HUDEP-2 (cell line): ENCODE measurements at regions not wholly inside any gene's neighbourhood (a gene's known extent, or its start where the extent isn't known, plus 50 kb on each side); places are given as distances from the start of the nearest gene placed in this dataset.

ENCODE experiments used
- DNase-seq, 76 experiments: peaks; one replicate each; lab custom pipeline; 2025; ENCODE audit not compliant: unreplicated experiment in 76 of 76; lab: John Stamatoyannopoulos, UW

- DNase-seq: no peak
Measured at GRCh38 chr4:33226783-33227182, 2506.6 kb downstream of the PCDH7 start.

- DNase-seq: no peak
Measured at GRCh38 chr4:33255094-33255493, 2534.9 kb downstream of the PCDH7 start.

- no peak for DNase-seq
Measured at GRCh38 chr4:33255507-33255906, 2535.3 kb downstream of the PCDH7 start.

- DNase-seq: no peak
Measured at GRCh38 chr4:33262824-33263223, 2542.7 kb downstream of the PCDH7 start.

- no peak for DNase-seq
Measured at GRCh38 chr4:33268776-33269175, 2548.6 kb downstream of the PCDH7 start.

GRCh38 chr4:33270403-33270802, 2550.2 kb downstream of the PCDH7 start:
- no peak for DNase-seq

GRCh38 chr4:33272722-33273121, 2552.6 kb downstream of the PCDH7 start:
- no peak for DNase-seq

GRCh38 chr4:33283818-33284217, 2563.6 kb downstream of the PCDH7 start:
- no peak for DNase-seq

GRCh38 chr4:33296876-33297455, 2576.8 kb downstream of the PCDH7 start:
- no peak for DNase-seq

- no peak for DNase-seq
Measured at GRCh38 chr4:33302321-33302720, 2582.2 kb downstream of the PCDH7 start.

GRCh38 chr4:33306131-33306530, 2586.0 kb downstream of the PCDH7 start:
- DNase-seq: no peak

GRCh38 chr4:33316033-33316432, 2595.9 kb downstream of the PCDH7 start:
- no peak for DNase-seq

GRCh38 chr4:33316578-33316977, 2596.4 kb downstream of the PCDH7 start:
- no peak for DNase-seq

GRCh38 chr4:33323393-33323792, 2603.2 kb downstream of the PCDH7 start:
- no peak for DNase-seq

- no peak for DNase-seq
Measured at GRCh38 chr4:33334416-33334815, 2614.2 kb downstream of the PCDH7 start.

- DNase-seq: no peak
Measured at GRCh38 chr4:33339762-33340161, 2619.6 kb downstream of the PCDH7 start.

GRCh38 chr4:33340168-33340567, 2620.0 kb downstream of the PCDH7 start:
- no peak for DNase-seq

GRCh38 chr4:33349376-33349775, 2629.2 kb downstream of the PCDH7 start:
- DNase-seq: no peak

GRCh38 chr4:33357121-33357520, 2637.0 kb downstream of the PCDH7 start:
- DNase-seq: no peak

- DNase-seq: no peak
Measured at GRCh38 chr4:33369446-33369845, 2649.3 kb downstream of the PCDH7 start.

- no peak for DNase-seq
Measured at GRCh38 chr4:33381816-33382215, 2661.6 kb downstream of the PCDH7 start.

GRCh38 chr4:33386764-33387163, 2666.6 kb downstream of the PCDH7 start:
- no peak for DNase-seq

GRCh38 chr4:33390976-33391375, 2670.8 kb downstream of the PCDH7 start:
- DNase-seq: no peak
